H1 (cell line): ENCODE measurements at regions not wholly inside any gene's neighbourhood (a gene's known extent, or its start where the extent isn't known, plus 50 kb on each side); places are given as distances from the start of the nearest gene placed in this dataset.

ENCODE experiments used
- CTCF ChIA-PET: fragments of 300-600 bp; sonication (Branson Sonifier 250); formaldehyde crosslinking; loops from one replicate; lab custom pipeline; 2021; ENCODE audit not compliant: partially characterized antibody; lab: Charles Lee
- POLR2A ChIA-PET: fragments of 300-600 bp; sonication (Branson Sonifier 250); formaldehyde crosslinking; loops from one replicate; lab custom pipeline; 2021; ENCODE audit warnings: inconsistent platforms; ENCODE audit not compliant: partially characterized antibody; lab: Charles Lee
- DNase-seq, 2 experiments: peaks; one replicate each; pipeline versions ENCODE4 v3.0.0 to v3.0.0-alpha.2; 2010 to 2022; ENCODE audit warnings: low spot score in 2 of 2, low read depth in 1 of 2, mixed read lengths in 1 of 2
- FAIRE-seq: peaks from 2 replicates; lab custom pipeline; 2011; peaks lifted over from hg19 to GRCh38; lab: Jason Lieb, UNC
- H2AFZ ChIP-seq: 2 replicates; pipeline ENCODE4 v1.8.1; 2012; ENCODE audit warnings: low read length, inconsistent platforms
- H2AK5ac ChIP-seq: 2 replicates; pipeline ENCODE4 v1.6.1; 2013; ENCODE audit warnings: low read depth, low read length
- H2BK120ac ChIP-seq: replicated peaks from 2 replicates; pipeline ENCODE3; 2013; ENCODE audit warnings: low read depth, low read length, inconsistent platforms
- H2BK12ac ChIP-seq: 2 replicates; pipeline ENCODE4 v1.6.1; 2013; ENCODE audit warnings: low read depth, low read length
- H2BK15ac ChIP-seq: 2 replicates; pipeline ENCODE4 v1.6.1; 2013; ENCODE audit warnings: low read length
- H2BK20ac ChIP-seq: 2 replicates; pipeline ENCODE4 v1.6.1; 2013; ENCODE audit warnings: low read length
- H2BK5ac ChIP-seq: 2 replicates; pipeline ENCODE4 v1.6.1; 2013; ENCODE audit warnings: low read depth, low read length
- H3K14ac ChIP-seq: 2 replicates; pipeline ENCODE4 v1.6.1; 2013; ENCODE audit warnings: inconsistent platforms; ENCODE audit not compliant: insufficient read length
- H3K18ac ChIP-seq: 2 replicates; pipeline ENCODE4 v1.6.1; 2013; ENCODE audit warnings: low read length; ENCODE audit errors: extremely low read depth
- H3K23ac ChIP-seq: 2 replicates; pipeline ENCODE4 v1.6.1; 2013; ENCODE audit warnings: inconsistent platforms; ENCODE audit not compliant: insufficient read length
- H3K23me2 ChIP-seq: 2 replicates; pipeline ENCODE4 v1.6.1; 2013; ENCODE audit warnings: low read depth, low read length
- H3K27ac ChIP-seq: 2 replicates; pipeline ENCODE4 v1.6.1; 2011; ENCODE audit warnings: low read depth, low read length, inconsistent platforms
- H3K27me3 ChIP-seq, 4 experiments: replicated peaks in 1 of 4; 1 replicate in 1 of 4; 2 replicates in 3 of 4; pipeline versions ENCODE4 v1.6.1 to v1.8.1; 2011 to 2013; ENCODE audit warnings: low read length in 3 of 4, mild to moderate bottlenecking in 3 of 4, inconsistent platforms in 2 of 4, mixed read lengths in 2 of 4, moderate library complexity in 1 of 4; ENCODE audit not compliant: control insufficient read depth in 3 of 4, insufficient read depth in 3 of 4; ENCODE audit errors: extremely low read depth in 1 of 4
- H3K36me3 ChIP-seq, 4 experiments: 2 replicates each; pipeline versions ENCODE4 v1.6.1 to v1.8.1; 2011 to 2013; ENCODE audit warnings: mild to moderate bottlenecking in 4 of 4, low read length in 3 of 4, moderate library complexity in 2 of 4, control low read depth in 1 of 4, inconsistent platforms in 1 of 4; ENCODE audit not compliant: insufficient read depth in 4 of 4, control insufficient read depth in 2 of 4
- H3K4ac ChIP-seq: replicated peaks from 2 replicates; pipeline ENCODE3; 2013; ENCODE audit warnings: low read length, low read depth, mixed read lengths, inconsistent platforms; ENCODE audit not compliant: insufficient read length
- H3K4me1 ChIP-seq, 4 experiments: replicated peaks in 1 of 4; 1 replicate in 1 of 4; 2 replicates in 3 of 4; pipeline versions ENCODE4 v1.6.1 to v1.8.1; 2011 to 2013; ENCODE audit warnings: low read length in 3 of 4, inconsistent platforms in 2 of 4, mixed read lengths in 1 of 4; ENCODE audit not compliant: insufficient read depth in 4 of 4, control insufficient read depth in 3 of 4
- H3K4me2 ChIP-seq, 2 experiments: 2 replicates each; pipeline versions ENCODE4 v1.6.1 to v1.8.1; 2011 to 2013; ENCODE audit warnings: low read depth in 2 of 2, low read length in 2 of 2, control low read depth in 1 of 2, inconsistent platforms in 1 of 2, mild to moderate bottlenecking in 1 of 2; ENCODE audit not compliant: insufficient read depth in 1 of 2
- H3K4me3 ChIP-seq, 4 experiments: fragments of 200-600, 300-600 bp in 1 of 4; sonication (generic), shearing (Covaris generic), sonication (Bioruptor Twin) in 1 of 4; 2 replicates each; pipeline versions ENCODE4 v1.5.1 to v1.8.1; 2011 to 2016; ENCODE audit warnings: low read length in 4 of 4, low read depth in 3 of 4, control low read depth in 2 of 4, inconsistent platforms in 2 of 4, mild to moderate bottlenecking in 2 of 4, mixed read lengths in 1 of 4, moderate library complexity in 1 of 4; ENCODE audit not compliant: insufficient read depth in 2 of 4; ENCODE audit errors: extremely low read depth in 1 of 4
- H3K56ac ChIP-seq: replicated peaks from 2 replicates; pipeline ENCODE3; 2013; ENCODE audit warnings: low read depth, mild to moderate bottlenecking, mixed read lengths, low read length, inconsistent platforms; ENCODE audit not compliant: insufficient read length
- H3K79me1 ChIP-seq: 2 replicates; pipeline ENCODE4 v1.6.1; 2013; ENCODE audit warnings: low read depth, low read length, control low read depth
- H3K79me2 ChIP-seq, 2 experiments: 2 replicates each; pipeline versions ENCODE4 v1.6.1 to v1.8.1; 2012 to 2013; ENCODE audit warnings: low read length in 2 of 2, mild to moderate bottlenecking in 2 of 2, inconsistent platforms in 1 of 2; ENCODE audit not compliant: insufficient read depth in 2 of 2, control insufficient read depth in 1 of 2
- H3K9ac ChIP-seq, 4 experiments: replicated peaks in 1 of 4; 1 replicate in 1 of 4; 2 replicates in 3 of 4; pipeline versions ENCODE4 v1.6.1 to v1.8.1; 2011 to 2013; ENCODE audit warnings: low read depth in 3 of 4, low read length in 3 of 4, control low read depth in 2 of 4, mild to moderate bottlenecking in 2 of 4, moderate library complexity in 2 of 4, inconsistent platforms in 1 of 4; ENCODE audit errors: extremely low read depth in 1 of 4
- H3K9me3 ChIP-seq, 2 experiments: 2 replicates each; pipeline versions ENCODE4 v1.6.1 to v1.8.1; 2012 to 2013; ENCODE audit warnings: mild to moderate bottlenecking in 2 of 2, moderate library complexity in 2 of 2, control low read depth in 1 of 2, inconsistent platforms in 1 of 2, low read depth in 1 of 2, low read length in 1 of 2, mixed read lengths in 1 of 2; ENCODE audit not compliant: insufficient read depth in 2 of 2
- H4K20me1 ChIP-seq, 2 experiments: replicated peaks in 1 of 2; 2 replicates each; pipeline versions ENCODE3 to v1.8.1; 2011 to 2013; ENCODE audit warnings: inconsistent platforms in 2 of 2, low read length in 2 of 2, mild to moderate bottlenecking in 1 of 2; ENCODE audit not compliant: insufficient read depth in 2 of 2, control insufficient read depth in 1 of 2
- H4K5ac ChIP-seq: 2 replicates; pipeline ENCODE4 v1.6.1; 2013; ENCODE audit warnings: low read length, low read depth, mixed read lengths, inconsistent platforms; ENCODE audit not compliant: insufficient read length
- H4K8ac ChIP-seq: 2 replicates; pipeline ENCODE4 v1.8.0; 2013; ENCODE audit warnings: mild to moderate bottlenecking, moderate library complexity, low read length, inconsistent platforms; ENCODE audit not compliant: insufficient read depth; ENCODE audit errors: extremely low read depth
- H4K91ac ChIP-seq: replicated peaks from 2 replicates; pipeline ENCODE3; 2013; ENCODE audit warnings: low read length, mixed read lengths, inconsistent platforms; ENCODE audit not compliant: insufficient read length
- CEBPB ChIP-seq: IDR thresholded peaks from 2 replicates; pipeline ENCODE4 v1.6.1; 2012; ENCODE audit warnings: low read depth, low read length
- RAD21 ChIP-seq, 2 experiments: IDR thresholded peaks in 1 of 2; conservative IDR thresholded peaks in 1 of 2; 2 replicates each; pipeline ENCODE4 v1.6.1; 2011; ENCODE audit warnings: low read depth in 2 of 2, low read length in 2 of 2, improper control_type of control experiment in 1 of 2, inconsistent platforms in 1 of 2, mild to moderate bottlenecking in 1 of 2, moderate library complexity in 1 of 2
- WGBS, 2 experiments: shearing (Covaris generic) in 1 of 2; methylation state at CpG; one replicate each; pipeline versions ENCODE4 v1.1.6 to v1.1.7; 2013 to 2015; ENCODE audit warnings: low lambda C conversion rate in 2 of 2, mixed read lengths in 2 of 2, inconsistent platforms in 1 of 2, low coverage in 1 of 2, missing lambda C conversion rate in 1 of 2; ENCODE audit not compliant: insufficient replicate concordance in 2 of 2, insufficient coverage in 1 of 2, insufficient read length in 1 of 2; ENCODE audit errors: extremely low coverage in 1 of 2, missing lambda C conversion rate in 1 of 2; 5-methylcytosine and 5-hydroxymethylcytosine counted together

DNA sequence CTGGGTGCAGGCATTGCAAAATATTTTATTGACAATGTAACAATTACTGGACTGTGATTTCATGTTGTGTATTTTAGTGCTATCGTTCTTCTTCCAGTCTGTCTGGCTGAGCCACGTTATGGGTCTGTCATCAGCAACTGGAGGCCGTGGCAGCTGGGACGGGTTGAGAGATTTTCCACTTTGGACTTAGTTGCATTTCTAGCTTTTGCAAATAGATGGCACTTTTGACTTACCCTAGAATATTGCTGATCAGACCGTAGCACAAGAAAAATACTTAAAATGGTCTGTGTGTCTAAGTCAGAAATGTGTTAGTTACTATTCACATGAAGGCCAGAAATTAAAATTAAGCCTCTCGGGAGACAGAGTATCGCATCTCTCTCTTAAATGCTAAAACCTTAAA lies 211.1 kb downstream of the TEX29 start:
- Histone ChIP-seq H3K9ac (no peak overlapping the region), H3K4me2 (peak overlapping the region; percentile 56 to 57; a peak in 2 of 4 replicates), H3K4ac (no peak overlapping the region), H3K14ac (no peak overlapping the region), H3K23me2 (0 out of 2 replicates have a peak, but pooled peaks cover 1% of the 10 kb centered on the region), H3K79me2 (no peaks in the 10 kb centered on the region), H2AK5ac (no peak overlapping the region), H3K27me3 (peaks cover 0 to 34% (median 26%) of the 10 kb centered on the region in 4 experiments; a peak in 5 of 7 replicates), H2BK5ac (no peak overlapping the region), H4K8ac (no peak overlapping the region), H4K20me1 (no peaks in the 10 kb centered on the region), H2AFZ (no peak overlapping the region), H3K56ac (no peak overlapping the region), H4K91ac (no peak overlapping the region), H3K9me3 (no peaks in the 10 kb centered on the region), H3K4me1 (peaks cover 10 to 47% (median 29%) of the 10 kb centered on the region in 4 experiments), H2BK15ac (no peak overlapping the region), H2BK12ac (no peak overlapping the region), H3K36me3 (no peaks in the 10 kb centered on the region), H2BK20ac (no peak overlapping the region), H4K5ac (no peak overlapping the region), H3K27ac (no peak overlapping the region), H3K79me1 (no peaks in the 10 kb centered on the region), H3K4me3 (peak overlapping the region in 1 of 4 experiments; percentile 40; a peak in 1 of 8 replicates), H2BK120ac (no peak overlapping the region), H3K18ac (no peak overlapping the region; the same call in 1 of the 2 replicates), H3K23ac (no peak overlapping the region)
- ChIA-PET POLR2A (no interaction called here), CTCF (interaction anchor here (0.7 to 3.3 kb wide), 4 partner anchors 9 to 127 kb away, joined by 3 to 25 read pairs (median 4); no protein-coding TSS in a partner anchor)
- DNase-seq: no peak
- TF ChIP-seq RAD21 (IDR thresholded peaks at IDR 0.05 in 1 of 2, conservative IDR thresholded peaks at IDR 0.05 in 1 of 2; ENCODE audit: low read depth in 2 of 2, low read length in 2 of 2) (peak in 1 of 2 experiments; percentile 7; a peak in 1 of 4 replicates), CEBPB (no peak)
- no peak for FAIRE-seq
- 49% methylated on average over 7 of the region's 7 CpGs; no CpG with 5 or more reads in 1 of the 2 experiments for WGBS, 2 experiments
